ENCODE measurements at regions not wholly inside any gene's neighbourhood (a gene's known extent, or its start where the extent isn't known, plus 50 kb on each side); places are given as distances from the start of the nearest gene placed in this dataset.

- Histone ChIP-seq H3K27me3 (replicated peaks; ENCODE audit: insufficient read depth, low read depth, low read length, poor library complexity) (no peaks in the 10 kb centered on the region), H3K36me3 (ENCODE audit: insufficient read depth, low read length, poor library complexity, severe bottlenecking) (no peaks in the 10 kb centered on the region), H3K27ac (ENCODE audit: low read depth, low read length, poor library complexity, severe bottlenecking) (no peak overlapping the region), H3K4me1 (ENCODE audit: insufficient read depth, low read length, poor library complexity, severe bottlenecking) (no peaks in the 10 kb centered on the region), H3K9me3 (ENCODE audit: low read depth, low read length, poor library complexity, severe bottlenecking) (no peaks in the 10 kb centered on the region), H3K4me3 (ENCODE audit: low read depth, low read length, poor library complexity, severe bottlenecking) (no peak overlapping the region)
- CTCF ChIA-PET: no interaction called here
- intact Hi-C loops (cut with micrococcal nuclease; ENCODE audit: unreplicated experiment): no loop called here
- no TSS peak for BruUV-seq (replicated peaks)
- DNase-seq (ENCODE audit: low spot score): no peak
- POLR2A ChIA-PET (ENCODE audit: low non-redundant PET): no interaction called here
- TF ChIP-seq EZH2 (IDR thresholded peaks at IDR 0.05; ENCODE audit: borderline replicate concordance, low read depth, low read length, poor library complexity, severe bottlenecking): no peak
- TF ChIP-seq, protein P1, sequence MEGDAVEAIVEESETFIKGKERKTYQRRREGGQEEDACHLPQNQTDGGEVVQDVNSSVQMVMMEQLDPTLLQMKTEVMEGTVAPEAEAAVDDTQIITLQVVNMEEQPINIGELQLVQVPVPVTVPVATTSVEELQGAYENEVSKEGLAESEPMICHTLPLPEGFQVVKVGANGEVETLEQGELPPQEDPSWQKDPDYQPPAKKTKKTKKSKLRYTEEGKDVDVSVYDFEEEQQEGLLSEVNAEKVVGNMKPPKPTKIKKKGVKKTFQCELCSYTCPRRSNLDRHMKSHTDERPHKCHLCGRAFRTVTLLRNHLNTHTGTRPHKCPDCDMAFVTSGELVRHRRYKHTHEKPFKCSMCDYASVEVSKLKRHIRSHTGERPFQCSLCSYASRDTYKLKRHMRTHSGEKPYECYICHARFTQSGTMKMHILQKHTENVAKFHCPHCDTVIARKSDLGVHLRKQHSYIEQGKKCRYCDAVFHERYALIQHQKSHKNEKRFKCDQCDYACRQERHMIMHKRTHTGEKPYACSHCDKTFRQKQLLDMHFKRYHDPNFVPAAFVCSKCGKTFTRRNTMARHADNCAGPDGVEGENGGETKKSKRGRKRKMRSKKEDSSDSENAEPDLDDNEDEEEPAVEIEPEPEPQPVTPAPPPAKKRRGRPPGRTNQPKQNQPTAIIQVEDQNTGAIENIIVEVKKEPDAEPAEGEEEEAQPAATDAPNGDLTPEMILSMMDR (conservative IDR thresholded peaks at IDR 0.05; ENCODE audit: low read depth, low read length): no peak
These were observed 718.8 kb upstream of the SOX9 start for GRCh38 chr17:71402007-71402406.

GRCh38 chr17:71402661-71403141, 718.1 kb upstream of the SOX9 start:
- intact Hi-C loops (cut with micrococcal nuclease; ENCODE audit: unreplicated experiment): no loop called here
- no peaks in the 10 kb centered on the region for H3K4me1 ChIP-seq (ENCODE audit: insufficient read depth, low read length, poor library complexity, severe bottlenecking)
- no peak for TF ChIP-seq EZH2 (IDR thresholded peaks at IDR 0.05; ENCODE audit: borderline replicate concordance, low read depth, low read length, poor library complexity, severe bottlenecking)
- TF ChIP-seq, protein P1 (conservative IDR thresholded peaks at IDR 0.05; ENCODE audit: low read depth, low read length): no peak
- no peaks in the 10 kb centered on the region for H3K9me3 ChIP-seq (ENCODE audit: low read depth, low read length, poor library complexity, severe bottlenecking)
- no TSS peak for BruUV-seq (replicated peaks)
- no peak overlapping the region for H3K27ac ChIP-seq (ENCODE audit: low read depth, low read length, poor library complexity, severe bottlenecking)
- no peaks in the 10 kb centered on the region for H3K36me3 ChIP-seq (ENCODE audit: insufficient read depth, low read length, poor library complexity, severe bottlenecking)
- ChIA-PET POLR2A (ENCODE audit: low non-redundant PET) (no interaction called here), CTCF (no interaction called here)
- DNase-seq (ENCODE audit: low spot score): no peak
- no peak overlapping the region for H3K4me3 ChIP-seq (ENCODE audit: low read depth, low read length, poor library complexity, severe bottlenecking)
- no peaks in the 10 kb centered on the region for H3K27me3 ChIP-seq (replicated peaks; ENCODE audit: insufficient read depth, low read depth, low read length, poor library complexity)

DNA sequence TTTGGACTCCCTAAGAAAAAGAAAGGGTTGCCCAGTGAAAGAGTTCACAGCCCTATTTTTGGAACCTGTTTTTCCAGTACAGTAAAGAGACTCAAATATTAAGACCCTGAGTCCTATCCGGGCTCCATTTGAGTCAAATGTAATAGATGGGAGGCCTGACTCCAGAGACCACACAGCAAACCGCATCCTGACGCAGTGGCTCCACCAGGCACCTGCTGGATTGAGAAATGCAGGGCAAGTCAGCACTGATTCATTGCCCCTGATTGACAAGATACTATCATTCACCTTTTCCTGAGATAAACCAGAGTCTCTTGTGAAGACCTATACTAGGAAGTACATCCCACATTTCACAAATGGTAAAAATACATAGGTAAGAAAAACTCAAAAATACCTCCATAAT, 715.7 kb upstream of the SOX9 start:
- ChIA-PET CTCF (no interaction called here), POLR2A (ENCODE audit: low non-redundant PET) (no interaction called here)
- BruUV-seq (replicated peaks): no TSS peak
- intact Hi-C loops (cut with micrococcal nuclease; ENCODE audit: unreplicated experiment): no loop called here
- Histone ChIP-seq H3K9me3 (ENCODE audit: low read depth, low read length, poor library complexity, severe bottlenecking) (no peaks in the 10 kb centered on the region), H3K27me3 (replicated peaks; ENCODE audit: insufficient read depth, low read depth, low read length, poor library complexity) (no peaks in the 10 kb centered on the region), H3K36me3 (ENCODE audit: insufficient read depth, low read length, poor library complexity, severe bottlenecking) (no peaks in the 10 kb centered on the region), H3K27ac (ENCODE audit: low read depth, low read length, poor library complexity, severe bottlenecking) (no peak overlapping the region), H3K4me1 (ENCODE audit: insufficient read depth, low read length, poor library complexity, severe bottlenecking) (no peaks in the 10 kb centered on the region), H3K4me3 (ENCODE audit: low read depth, low read length, poor library complexity, severe bottlenecking) (no peak overlapping the region)
- DNase-seq (ENCODE audit: low spot score): no peak
- TF ChIP-seq EZH2 (IDR thresholded peaks at IDR 0.05; ENCODE audit: borderline replicate concordance, low read depth, low read length, poor library complexity, severe bottlenecking): no peak
- TF ChIP-seq, protein P1 (conservative IDR thresholded peaks at IDR 0.05; ENCODE audit: low read depth, low read length): no peak
